CD4-positive, CD25-positive, alpha-beta regulatory T cell (primary cell): ENCODE measurements at regions not wholly inside any gene's neighbourhood (a gene's known extent, or its start where the extent isn't known, plus 50 kb on each side); places are given as distances from the start of the nearest gene placed in this dataset.

Experiments
- ATAC-seq, 2 donors: fragments of 150-1000 bp; cut with Tn5 transposase; one replicate each; pipeline ENCODE4 v1.10.0; 2021; ENCODE audit warnings: low read depth in 2 of 2, moderate number of reproducible peaks in 2 of 2, moderate library complexity in 1 of 2
- DNase-seq, 3 donors: peaks; one replicate each; pipeline versions ENCODE4 v3.0.0 to v3.0.0-alpha.2; 2012 to 2022; ENCODE audit warnings: mixed read lengths in 1 of 3
- H3K27ac ChIP-seq: one replicate; pipeline ENCODE4 v1.7.0; 2013; ENCODE audit warnings: mild to moderate bottlenecking, low read length; ENCODE audit not compliant: insufficient read depth, poor library complexity, severe bottlenecking
- H3K27me3 ChIP-seq: one replicate; pipeline ENCODE4 v1.7.0; 2013; ENCODE audit warnings: low read length; ENCODE audit not compliant: control insufficient read depth, insufficient read depth
- H3K36me3 ChIP-seq: one replicate; pipeline ENCODE4 v1.7.0; 2013; ENCODE audit warnings: mild to moderate bottlenecking, low read length, moderate library complexity; ENCODE audit not compliant: control insufficient read depth, insufficient read depth
- H3K4me1 ChIP-seq: 2 replicates; pipeline ENCODE4 v1.7.0; 2013; ENCODE audit warnings: mild to moderate bottlenecking, low read length; ENCODE audit not compliant: insufficient read depth, control insufficient read depth, poor library complexity, severe bottlenecking
- H3K4me3 ChIP-seq: one replicate; pipeline ENCODE4 v1.7.0; 2013; ENCODE audit warnings: low read depth, mild to moderate bottlenecking, low read length, moderate library complexity
- H3K9me3 ChIP-seq, 2 experiments: 1 replicate in 1 of 2; 2 replicates in 1 of 2; pipeline ENCODE4 v1.7.0; 2013; ENCODE audit warnings: low read length in 2 of 2, mild to moderate bottlenecking in 1 of 2, moderate library complexity in 1 of 2; ENCODE audit not compliant: control insufficient read depth in 2 of 2
- H3K27ac Mint-ChIP-seq, 3 donors: one replicate each; pipeline ENCODE4 v1.8.0; 2020 to 2022; ENCODE audit warnings: mild to moderate bottlenecking in 3 of 3, mixed read lengths in 3 of 3, moderate library complexity in 2 of 3
- H3K27me3 Mint-ChIP-seq: one replicate; pipeline ENCODE4 v1.8.0; 2022; ENCODE audit warnings: mild to moderate bottlenecking, mixed read lengths
- H3K36me3 Mint-ChIP-seq: one replicate; pipeline ENCODE4 v1.8.0; 2020; ENCODE audit warnings: mixed read lengths
- H3K4me1 Mint-ChIP-seq, 4 donors: one replicate each; pipeline ENCODE4 v1.8.0; 2020 to 2022; ENCODE audit warnings: mixed read lengths in 4 of 4, mild to moderate bottlenecking in 1 of 4
- H3K4me3 Mint-ChIP-seq, 4 donors: one replicate each; pipeline ENCODE4 v1.8.0; 2020 to 2022; ENCODE audit warnings: mild to moderate bottlenecking in 4 of 4, mixed read lengths in 4 of 4, moderate library complexity in 3 of 4
- H3K9me3 Mint-ChIP-seq, 7 donors: one replicate each; pipeline ENCODE4 v1.8.0; 2020 to 2022; ENCODE audit warnings: mixed read lengths in 7 of 7, mild to moderate bottlenecking in 3 of 7, moderate library complexity in 2 of 7

GRCh38 chr5:50990296-50990924, 324.0 kb downstream of the PARP8 start:
- no peak overlapping the region for H3K4me3 Mint-ChIP-seq
- peaks cover 0 to 3% (median 0%) of the 10 kb centered on the region in 7 donors for H3K9me3 Mint-ChIP-seq
- H3K36me3 Mint-ChIP-seq = no peaks in the 10 kb centered on the region

GRCh38 chr5:50995285-50995942, 329.0 kb downstream of the PARP8 start:
- no peaks in the 10 kb centered on the region for H3K36me3 Mint-ChIP-seq
- no peak overlapping the region for H3K27ac ChIP-seq
- H3K4me1 ChIP-seq = no peaks in the 10 kb centered on the region
- H3K27me3 ChIP-seq = no peaks in the 10 kb centered on the region
- H3K4me1 Mint-ChIP-seq = no peaks in the 10 kb centered on the region
- DNase-seq = no peak
- H3K27ac Mint-ChIP-seq = no peak overlapping the region
- no peak overlapping the region for H3K4me3 ChIP-seq
- no peak overlapping the region for H3K4me3 Mint-ChIP-seq
- ATAC-seq = no peak
- no peaks in the 10 kb centered on the region for H3K9me3 ChIP-seq
- H3K36me3 ChIP-seq = no peaks in the 10 kb centered on the region
- no peaks in the 10 kb centered on the region for H3K27me3 Mint-ChIP-seq
- peaks cover 0 to 5% (median 0%) of the 10 kb centered on the region in 7 donors for H3K9me3 Mint-ChIP-seq

More at GRCh38 chr5:50990296-50990924, 324.0 kb downstream of the PARP8 start:
- ATAC-seq = no peak
- Histone ChIP-seq H3K27me3 (no peaks in the 10 kb centered on the region), H3K27ac (no peak overlapping the region), H3K4me1 (no peaks in the 10 kb centered on the region), H3K9me3 (no peaks in the 10 kb centered on the region), H3K4me3 (no peak overlapping the region), H3K36me3 (no peaks in the 10 kb centered on the region)
- DNase-seq = no peak
- H3K4me1 Mint-ChIP-seq = no peaks in the 10 kb centered on the region
- no peak overlapping the region for H3K27ac Mint-ChIP-seq
- no peaks in the 10 kb centered on the region for H3K27me3 Mint-ChIP-seq

GRCh38 chr5:51001227-51001923, 334.9 kb downstream of the PARP8 start:
- Mint-ChIP-seq H3K4me3 (no peak overlapping the region), H3K36me3 (no peaks in the 10 kb centered on the region), H3K27ac (no peak overlapping the region), H3K9me3 (peaks cover 0 to 4% (median 0%) of the 10 kb centered on the region in 7 donors), H3K4me1 (no peaks in the 10 kb centered on the region), H3K27me3 (no peaks in the 10 kb centered on the region)
- no peaks in the 10 kb centered on the region for H3K4me1 ChIP-seq
- ATAC-seq = no peak
- H3K27me3 ChIP-seq = no peaks in the 10 kb centered on the region
- H3K27ac ChIP-seq = no peak overlapping the region
- no peaks in the 10 kb centered on the region for H3K9me3 ChIP-seq
- DNase-seq = no peak
- no peaks in the 10 kb centered on the region for H3K36me3 ChIP-seq
- H3K4me3 ChIP-seq = no peak overlapping the region

GRCh38 chr5:51002368-51002767, 335.9 kb downstream of the PARP8 start:
- Histone ChIP-seq H3K27ac (no peak overlapping the region), H3K36me3 (no peaks in the 10 kb centered on the region), H3K9me3 (no peaks in the 10 kb centered on the region), H3K4me1 (no peaks in the 10 kb centered on the region), H3K4me3 (no peak overlapping the region), H3K27me3 (no peaks in the 10 kb centered on the region)
- H3K36me3 Mint-ChIP-seq = no peaks in the 10 kb centered on the region
- peaks cover 0 to 4% (median 0%) of the 10 kb centered on the region in 7 donors for H3K9me3 Mint-ChIP-seq
- ATAC-seq = no peak
- no peaks in the 10 kb centered on the region for H3K4me1 Mint-ChIP-seq
- H3K4me3 Mint-ChIP-seq = no peak overlapping the region
- H3K27ac Mint-ChIP-seq = no peak overlapping the region
- no peak for DNase-seq
- no peaks in the 10 kb centered on the region for H3K27me3 Mint-ChIP-seq

- no peaks in the 10 kb centered on the region for H3K9me3 ChIP-seq
- Mint-ChIP-seq H3K4me3 (no peak overlapping the region), H3K9me3 (peaks cover 0 to 2% (median 0%) of the 10 kb centered on the region in 7 donors), H3K4me1 (no peaks in the 10 kb centered on the region), H3K27me3 (no peaks in the 10 kb centered on the region), H3K36me3 (no peaks in the 10 kb centered on the region), H3K27ac (no peak overlapping the region)
- H3K27me3 ChIP-seq = no peaks in the 10 kb centered on the region
- H3K4me3 ChIP-seq = no peak overlapping the region
- ATAC-seq = no peak
- H3K36me3 ChIP-seq = no peaks in the 10 kb centered on the region
- no peak for DNase-seq
- H3K4me1 ChIP-seq = no peaks in the 10 kb centered on the region
- no peak overlapping the region for H3K27ac ChIP-seq
Measured at GRCh38 chr5:51013036-51013435, 346.6 kb downstream of the PARP8 start.

- no peak overlapping the region for H3K27ac ChIP-seq
- no peak overlapping the region for H3K4me3 ChIP-seq
- H3K27me3 Mint-ChIP-seq = no peaks in the 10 kb centered on the region
- H3K9me3 Mint-ChIP-seq = no peaks in the 10 kb centered on the region
- no peak overlapping the region for H3K27ac Mint-ChIP-seq
- H3K27me3 ChIP-seq = no peaks in the 10 kb centered on the region
- no peak overlapping the region for H3K4me3 Mint-ChIP-seq
- no peak for ATAC-seq
- no peak for DNase-seq
- no peaks in the 10 kb centered on the region for H3K4me1 ChIP-seq
- no peaks in the 10 kb centered on the region for H3K4me1 Mint-ChIP-seq
- H3K36me3 Mint-ChIP-seq = no peaks in the 10 kb centered on the region
- H3K9me3 ChIP-seq = no peaks in the 10 kb centered on the region
- H3K36me3 ChIP-seq = no peaks in the 10 kb centered on the region
Measured at GRCh38 chr5:51018423-51018822, 352.0 kb downstream of the PARP8 start.

- no peaks in the 10 kb centered on the region for H3K4me1 Mint-ChIP-seq
- ATAC-seq (no peak), DNase-seq (no peak)
- no peak overlapping the region for H3K27ac Mint-ChIP-seq
- Histone ChIP-seq H3K36me3 (no peaks in the 10 kb centered on the region), H3K4me3 (no peak overlapping the region), H3K9me3 (no peaks in the 10 kb centered on the region), H3K27ac (no peak overlapping the region), H3K4me1 (no peaks in the 10 kb centered on the region), H3K27me3 (no peaks in the 10 kb centered on the region)
- peaks cover 0 to 11% (median 6%) of the 10 kb centered on the region in 7 donors for H3K9me3 Mint-ChIP-seq
- H3K36me3 Mint-ChIP-seq = no peaks in the 10 kb centered on the region
- no peak overlapping the region for H3K4me3 Mint-ChIP-seq
- no peaks in the 10 kb centered on the region for H3K27me3 Mint-ChIP-seq
Measured at GRCh38 chr5:51024263-51024662, 357.8 kb downstream of the PARP8 start.
